CD14-positive monocyte (primary cell): ENCODE measurements at regions not wholly inside any gene's neighbourhood (a gene's known extent, or its start where the extent isn't known, plus 50 kb on each side); places are given as distances from the start of the nearest gene placed in this dataset.

Experiments used
- DNase-seq, 3 donors: peaks; one replicate each; pipeline ENCODE4 v3.0.0-alpha.2; 2011 to 2022
- H2AFZ ChIP-seq: 2 replicates; pipeline ENCODE4 v1.6.0; 2012; ENCODE audit warnings: mild to moderate bottlenecking, low read depth, low read length, inconsistent platforms; ENCODE audit not compliant: insufficient read depth, poor library complexity, severe bottlenecking
- H3K27ac ChIP-seq, 2 donors: 1 replicate in 1 of 2; 2 replicates in 1 of 2; pipeline ENCODE4 v1.5.1; 2012 to 2013; ENCODE audit warnings: low read length in 2 of 2, control low read depth in 1 of 2, inconsistent platforms in 1 of 2, low read depth in 1 of 2, mild to moderate bottlenecking in 1 of 2
- H3K27me3 ChIP-seq, 2 donors: one replicate each; pipeline versions ENCODE4 v1.6.0 to v1.6.1; 2011 to 2013; ENCODE audit warnings: low read length in 2 of 2; ENCODE audit not compliant: control insufficient read depth in 2 of 2, insufficient read depth in 2 of 2
- H3K36me3 ChIP-seq, 2 donors: replicated peaks in 1 of 2; 1 replicate in 1 of 2; 2 replicates in 1 of 2; pipeline versions ENCODE4 v1.5.1 to v1.6.1; 2012 to 2013; ENCODE audit warnings: low read length in 2 of 2, control low read depth in 1 of 2, inconsistent platforms in 1 of 2, mild to moderate bottlenecking in 1 of 2; ENCODE audit not compliant: insufficient read depth in 2 of 2, control insufficient read depth in 1 of 2
- H3K4me1 ChIP-seq, 2 donors: 1 replicate in 1 of 2; 2 replicates in 1 of 2; pipeline versions ENCODE4 v1.5.1 to v1.6.1; 2012 to 2013; ENCODE audit warnings: low read length in 2 of 2, control low read depth in 1 of 2, inconsistent platforms in 1 of 2, mild to moderate bottlenecking in 1 of 2, moderate library complexity in 1 of 2; ENCODE audit not compliant: insufficient read depth in 2 of 2, control insufficient read depth in 1 of 2
- H3K4me2 ChIP-seq: replicated peaks from 2 replicates; pipeline ENCODE3; 2012; ENCODE audit warnings: low read length, moderate library complexity, mild to moderate bottlenecking; ENCODE audit not compliant: poor library complexity, severe bottlenecking; ENCODE audit errors: extremely low read depth
- H3K4me3 ChIP-seq, 3 experiments: fragments of 200-600 bp in 1 of 3; sonication (generic) in 1 of 3; replicated peaks in 1 of 3; 1 replicate in 2 of 3; 2 replicates in 1 of 3; pipeline ENCODE4 v1.5.1; 2011 to 2013; ENCODE audit warnings: low read length in 3 of 3, mild to moderate bottlenecking in 3 of 3, control low read depth in 2 of 3, low read depth in 2 of 3, inconsistent platforms in 1 of 3, moderate library complexity in 1 of 3
- H3K79me2 ChIP-seq: 2 replicates; pipeline ENCODE4 v1.6.0; 2012; ENCODE audit warnings: mild to moderate bottlenecking, control low read depth, inconsistent platforms, low read length, moderate library complexity; ENCODE audit not compliant: insufficient read depth
- H3K9ac ChIP-seq: 2 replicates; pipeline ENCODE4 v1.6.0; 2017; ENCODE audit warnings: low read length, mild to moderate bottlenecking; ENCODE audit not compliant: insufficient read depth, poor library complexity, severe bottlenecking
- H3K9me3 ChIP-seq, 2 donors: replicated peaks in 1 of 2; 1 replicate in 1 of 2; 2 replicates in 1 of 2; pipeline versions ENCODE4 v1.5.1 to v1.6.1; 2012 to 2013; ENCODE audit warnings: low read length in 2 of 2, control low read depth in 1 of 2; ENCODE audit not compliant: control insufficient read depth in 1 of 2, insufficient read depth in 1 of 2
- H4K20me1 ChIP-seq: 2 replicates; pipeline ENCODE4 v1.6.0; 2012; ENCODE audit warnings: mild to moderate bottlenecking, low read length, control low read depth, moderate library complexity; ENCODE audit not compliant: insufficient read depth
- H3K27ac Mint-ChIP-seq, 7 donors: one replicate each; pipeline ENCODE4 v1.8.0; 2020; ENCODE audit warnings: mild to moderate bottlenecking in 7 of 7, mixed read lengths in 7 of 7, moderate library complexity in 6 of 7, inconsistent platforms in 2 of 7
- H3K27me3 Mint-ChIP-seq, 3 donors: one replicate each; pipeline ENCODE4 v1.8.0; 2021 to 2022; ENCODE audit warnings: low read depth in 3 of 3, mild to moderate bottlenecking in 3 of 3, mixed read lengths in 3 of 3, moderate library complexity in 3 of 3, inconsistent platforms in 1 of 3
- H3K36me3 Mint-ChIP-seq, 2 donors: one replicate each; pipeline ENCODE4 v1.8.0; 2020; ENCODE audit warnings: mixed read lengths in 2 of 2, inconsistent platforms in 1 of 2, mild to moderate bottlenecking in 1 of 2
- H3K4me1 Mint-ChIP-seq: one replicate; pipeline ENCODE4 v1.8.0; 2020; ENCODE audit warnings: mild to moderate bottlenecking, mixed read lengths
- H3K4me3 Mint-ChIP-seq, 2 donors: one replicate each; pipeline ENCODE4 v1.8.0; 2020; ENCODE audit warnings: mild to moderate bottlenecking in 2 of 2, mixed read lengths in 2 of 2, moderate library complexity in 1 of 2
- H3K9me3 Mint-ChIP-seq, 7 donors: one replicate each; pipeline ENCODE4 v1.8.0; 2020 to 2022; ENCODE audit warnings: mixed read lengths in 7 of 7, mild to moderate bottlenecking in 6 of 7, moderate library complexity in 6 of 7, inconsistent platforms in 2 of 7
- CTCF ChIP-seq: fragments of 200-600 bp; IDR thresholded peaks from one replicate; pipeline ENCODE4 v1.8.0; 2022; ENCODE audit warnings: antibody characterized with exemption, mild to moderate bottlenecking
- WGBS: methylation state at CpG from one replicate; pipeline ENCODE4 v1.1.5; 2013; ENCODE audit warnings: missing lambda C conversion rate; ENCODE audit not compliant: insufficient coverage; 5-methylcytosine and 5-hydroxymethylcytosine counted together
- intact Hi-C, 2 donors: fragments of 100-400 bp; cut with micrococcal nuclease; formaldehyde crosslinking; loops; one replicate each; pipeline versions ENCODE4 v1.15.0 to v1.15.1; 2023

GRCh38 chr2:2735041-2735440, 404.0 kb upstream of the MYT1L start:
- no peak overlapping the region for H3K27ac Mint-ChIP-seq

GRCh38 chr2:2734308-2734707, 403.2 kb upstream of the MYT1L start:
- H3K27ac ChIP-seq: no peak overlapping the region
- DNase-seq: no peak
- Mint-ChIP-seq H3K27me3 (peaks cover 0 to 10% (median 10%) of the 10 kb centered on the region in 3 donors), H3K36me3 (no peaks in the 10 kb centered on the region), H3K27ac (no peak overlapping the region), H3K4me3 (no peak overlapping the region), H3K4me1 (no peaks in the 10 kb centered on the region), H3K9me3 (no peaks in the 10 kb centered on the region)
- TF ChIP-seq CTCF: no peak
- H3K79me2 ChIP-seq: no peaks in the 10 kb centered on the region
- no peak overlapping the region for H3K4me3 ChIP-seq
- WGBS: 93% methylated on average over 6 of the region's 9 CpGs
- H3K9ac ChIP-seq: no peak overlapping the region
- H3K4me2 ChIP-seq: no peak overlapping the region
- no peaks in the 10 kb centered on the region for H3K27me3 ChIP-seq
- H3K4me1 ChIP-seq: no peaks in the 10 kb centered on the region
- H3K9me3 ChIP-seq: no peaks in the 10 kb centered on the region
- intact Hi-C loops: no loop called here
- no peak overlapping the region for H2AFZ ChIP-seq
- no peaks in the 10 kb centered on the region for H3K36me3 ChIP-seq
- H4K20me1 ChIP-seq: no peaks in the 10 kb centered on the region

More at GRCh38 chr2:2735041-2735440, 404.0 kb upstream of the MYT1L start:
- peaks cover 2 to 10% (median 10%) of the 10 kb centered on the region in 3 donors for H3K27me3 Mint-ChIP-seq
- Histone ChIP-seq H3K4me3 (no peak overlapping the region), H2AFZ (no peak overlapping the region), H3K36me3 (no peaks in the 10 kb centered on the region), H3K27ac (no peak overlapping the region), H3K4me2 (no peak overlapping the region), H3K9me3 (no peaks in the 10 kb centered on the region), H3K4me1 (no peaks in the 10 kb centered on the region), H3K27me3 (no peaks in the 10 kb centered on the region), H4K20me1 (no peaks in the 10 kb centered on the region), H3K9ac (no peak overlapping the region), H3K79me2 (no peaks in the 10 kb centered on the region)
- intact Hi-C loops: no loop called here
- no peaks in the 10 kb centered on the region for H3K9me3 Mint-ChIP-seq
- H3K4me1 Mint-ChIP-seq: no peaks in the 10 kb centered on the region
- DNase-seq: no peak
- TF ChIP-seq CTCF: no peak
- no peaks in the 10 kb centered on the region for H3K36me3 Mint-ChIP-seq
- WGBS: 84% methylated on average over 7 of the region's 7 CpGs
- no peak overlapping the region for H3K4me3 Mint-ChIP-seq
